Osteoblast (primary cell): ENCODE measurements at regions not wholly inside any gene's neighbourhood (a gene's known extent, or its start where the extent isn't known, plus 50 kb on each side); places are given as distances from the start of the nearest gene placed in this dataset.
A peak's percentile ranks its signal among the peaks of the same experiment; 100 is the strongest.

Experiments used
- DNase-seq: peaks from one replicate; pipeline ENCODE4 v3.0.0; 2011; ENCODE audit warnings: low spot score, mixed read lengths; ENCODE audit not compliant: insufficient read length; ENCODE audit errors: missing footprints
- H2AFZ ChIP-seq: 2 replicates; pipeline ENCODE4 v1.6.0; 2011; ENCODE audit warnings: mild to moderate bottlenecking, low read length
- H3K27ac ChIP-seq: 2 replicates; pipeline ENCODE4 v1.5.1; 2011; ENCODE audit warnings: mild to moderate bottlenecking, low read depth, low read length, moderate library complexity
- H3K27me3 ChIP-seq: 2 replicates; pipeline ENCODE4 v1.6.0; 2012; ENCODE audit warnings: mild to moderate bottlenecking, control low read depth, inconsistent platforms, low read length, moderate library complexity; ENCODE audit not compliant: insufficient read depth
- H3K36me3 ChIP-seq: 2 replicates; pipeline ENCODE4 v1.5.1; 2011; ENCODE audit warnings: mild to moderate bottlenecking, low read length, control low read depth, moderate library complexity; ENCODE audit not compliant: insufficient read depth
- H3K4me1 ChIP-seq: 2 replicates; pipeline ENCODE4 v1.5.1; 2011; ENCODE audit warnings: mild to moderate bottlenecking, low read length, control low read depth, moderate library complexity; ENCODE audit not compliant: insufficient read depth
- H3K4me2 ChIP-seq: 2 replicates; pipeline ENCODE4 v1.6.0; 2011; ENCODE audit warnings: mild to moderate bottlenecking, low read length; ENCODE audit not compliant: insufficient read depth
- H3K4me3 ChIP-seq: fragments of 200-600 bp; sonication (generic); 3 replicates; pipeline ENCODE4 v1.5.1; 2012; ENCODE audit warnings: mild to moderate bottlenecking, low read length, inconsistent platforms; ENCODE audit not compliant: insufficient read depth
- H3K79me2 ChIP-seq: 2 replicates; pipeline ENCODE4 v1.6.0; 2012; ENCODE audit warnings: mild to moderate bottlenecking, low read length, control low read depth, inconsistent platforms; ENCODE audit not compliant: insufficient read depth
- H3K9me3 ChIP-seq: 2 replicates; pipeline ENCODE4 v1.5.1; 2011; ENCODE audit warnings: low read depth, low read length, control low read depth
- H4K20me1 ChIP-seq: 2 replicates; pipeline ENCODE4 v1.6.0; 2012; ENCODE audit warnings: mild to moderate bottlenecking, low read length, control low read depth; ENCODE audit not compliant: insufficient read depth
- TF ChIP-seq, protein P1 (sequence below): IDR thresholded peaks from 2 replicates; pipeline ENCODE4 v1.5.1; 2011; ENCODE audit warnings: mild to moderate bottlenecking, low read depth, low read length, moderate library complexity; ENCODE audit errors: extremely low read depth

- Histone ChIP-seq H3K4me3 (no peak overlapping the region), H3K27ac (no peak overlapping the region), H3K79me2 (no peaks in the 10 kb centered on the region), H3K9me3 (no peaks in the 10 kb centered on the region), H3K4me2 (no peak overlapping the region), H3K36me3 (no peaks in the 10 kb centered on the region), H2AFZ (no peak overlapping the region), H3K27me3 (peaks cover under 1% of the 10 kb centered on the region), H4K20me1 (no peaks in the 10 kb centered on the region), H3K4me1 (peaks cover 25% of the 10 kb centered on the region)
- DNase-seq: no peak
- TF ChIP-seq, protein P1, sequence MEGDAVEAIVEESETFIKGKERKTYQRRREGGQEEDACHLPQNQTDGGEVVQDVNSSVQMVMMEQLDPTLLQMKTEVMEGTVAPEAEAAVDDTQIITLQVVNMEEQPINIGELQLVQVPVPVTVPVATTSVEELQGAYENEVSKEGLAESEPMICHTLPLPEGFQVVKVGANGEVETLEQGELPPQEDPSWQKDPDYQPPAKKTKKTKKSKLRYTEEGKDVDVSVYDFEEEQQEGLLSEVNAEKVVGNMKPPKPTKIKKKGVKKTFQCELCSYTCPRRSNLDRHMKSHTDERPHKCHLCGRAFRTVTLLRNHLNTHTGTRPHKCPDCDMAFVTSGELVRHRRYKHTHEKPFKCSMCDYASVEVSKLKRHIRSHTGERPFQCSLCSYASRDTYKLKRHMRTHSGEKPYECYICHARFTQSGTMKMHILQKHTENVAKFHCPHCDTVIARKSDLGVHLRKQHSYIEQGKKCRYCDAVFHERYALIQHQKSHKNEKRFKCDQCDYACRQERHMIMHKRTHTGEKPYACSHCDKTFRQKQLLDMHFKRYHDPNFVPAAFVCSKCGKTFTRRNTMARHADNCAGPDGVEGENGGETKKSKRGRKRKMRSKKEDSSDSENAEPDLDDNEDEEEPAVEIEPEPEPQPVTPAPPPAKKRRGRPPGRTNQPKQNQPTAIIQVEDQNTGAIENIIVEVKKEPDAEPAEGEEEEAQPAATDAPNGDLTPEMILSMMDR: no peak
Observed at GRCh38 chr14:55910601-55911243, 207.5 kb upstream of the PELI2 start.

DNA sequence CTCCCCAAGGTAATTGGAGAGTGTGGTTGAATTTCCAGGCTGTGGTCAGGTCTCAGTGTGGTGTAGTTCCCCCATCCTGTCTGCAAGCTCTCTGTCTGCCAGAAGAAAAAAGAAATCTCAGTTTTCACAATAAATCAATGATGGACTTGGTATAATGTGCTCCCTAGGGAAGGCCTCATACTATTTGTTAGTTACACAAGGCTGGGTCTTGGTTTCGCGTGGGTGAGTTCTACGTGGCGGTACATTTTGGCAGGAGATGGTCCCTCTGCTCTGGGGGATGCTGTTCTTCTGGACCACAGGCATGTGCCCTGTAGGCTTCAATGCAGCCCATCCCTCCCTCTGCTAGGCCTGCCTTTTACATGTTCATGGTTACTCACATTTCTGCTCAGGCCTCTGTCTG lies 206.4 kb upstream of the PELI2 start:
- Histone ChIP-seq H2AFZ (no peak overlapping the region), H3K4me1 (peaks cover 25% of the 10 kb centered on the region), H3K27ac (no peak overlapping the region), H3K27me3 (peaks cover 3% of the 10 kb centered on the region), H3K36me3 (no peaks in the 10 kb centered on the region), H3K79me2 (no peaks in the 10 kb centered on the region), H3K4me2 (no peak overlapping the region), H3K9me3 (no peaks in the 10 kb centered on the region), H4K20me1 (no peaks in the 10 kb centered on the region), H3K4me3 (no peak overlapping the region)
- peak; percentile 42 for DNase-seq
- TF ChIP-seq, protein P1: no peak

DNA sequence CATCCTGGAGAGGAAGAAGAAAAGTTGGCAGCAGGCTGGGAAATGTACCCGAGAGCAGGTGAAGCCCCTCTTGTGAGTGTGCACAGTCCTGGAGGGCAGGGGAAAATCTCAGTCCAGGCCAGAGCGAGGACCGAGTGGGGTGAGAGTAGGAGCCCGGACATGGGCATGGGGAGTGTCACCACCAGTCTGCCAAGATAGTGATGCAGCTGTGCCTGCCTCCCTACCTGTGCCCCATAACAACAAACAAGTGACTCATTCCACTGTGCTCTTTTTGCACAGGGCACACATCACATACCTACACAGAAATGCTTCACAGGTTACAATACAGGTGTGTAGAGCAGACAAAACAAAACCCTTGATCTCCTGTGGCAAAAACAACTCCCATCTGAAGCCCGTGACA lies 205.9 kb upstream of the PELI2 start:
- H3K36me3 ChIP-seq: no peaks in the 10 kb centered on the region
- no peak overlapping the region for H3K4me3 ChIP-seq
- H3K4me2 ChIP-seq: no peak overlapping the region

DNA sequence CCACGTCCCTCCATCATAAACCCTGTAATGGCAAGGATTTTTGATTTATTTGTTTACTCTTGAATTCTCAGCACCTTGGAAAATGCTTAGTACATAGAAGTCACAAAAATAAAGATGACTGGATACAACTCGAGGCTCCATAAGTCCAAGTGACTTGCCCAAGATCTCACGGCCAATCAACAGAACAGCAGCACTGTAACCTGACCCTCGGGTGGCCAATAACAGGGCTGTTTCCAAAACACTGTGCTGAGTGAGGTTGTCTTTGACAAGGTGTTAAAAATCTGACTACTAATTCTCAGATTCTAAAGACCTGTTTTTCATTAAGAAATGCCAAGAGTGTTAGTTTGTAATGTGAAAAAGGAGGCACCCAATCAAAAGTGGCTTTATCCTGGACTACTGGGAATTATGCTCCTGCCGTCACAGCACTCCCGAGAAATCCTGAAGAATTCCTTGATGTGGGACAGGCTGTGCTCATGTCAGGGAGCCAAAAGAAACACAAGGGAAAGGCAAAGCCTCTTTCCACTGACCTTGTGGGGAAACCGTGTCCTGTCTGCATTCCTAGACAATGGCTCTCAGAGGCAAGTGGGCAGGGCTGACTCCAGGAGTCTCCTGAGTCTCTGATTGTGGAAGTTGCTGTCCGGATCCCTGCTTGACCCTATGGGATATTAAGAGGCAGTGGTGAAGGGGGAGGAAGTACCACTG lies 204.7 kb upstream of the PELI2 start:
- Histone ChIP-seq H3K9me3 (no peaks in the 10 kb centered on the region), H2AFZ (no peak overlapping the region), H3K4me2 (peak overlapping the region; percentile 41), H3K79me2 (no peaks in the 10 kb centered on the region), H3K27ac (peak overlapping the region; percentile 48), H4K20me1 (no peaks in the 10 kb centered on the region), H3K36me3 (no peaks in the 10 kb centered on the region), H3K4me1 (peaks cover 25% of the 10 kb centered on the region), H3K4me3 (no peak overlapping the region), H3K27me3 (peaks cover 6% of the 10 kb centered on the region)
- peak; percentile 74 for DNase-seq
- TF ChIP-seq, protein P1: no peak

More for the DNA sequence above, 205.9 kb upstream of the PELI2 start:
- TF ChIP-seq, protein P1: no peak
- Histone ChIP-seq H3K79me2 (no peaks in the 10 kb centered on the region), H3K27me3 (peaks cover 5% of the 10 kb centered on the region), H3K27ac (no peak overlapping the region), H2AFZ (no peak overlapping the region), H3K9me3 (no peaks in the 10 kb centered on the region), H4K20me1 (no peaks in the 10 kb centered on the region), H3K4me1 (peaks cover 25% of the 10 kb centered on the region)
- DNase-seq: peak; percentile 32
